ENCODE measurements at regions not wholly inside any gene's neighbourhood (a gene's known extent, or its start where the extent isn't known, plus 50 kb on each side); places are given as distances from the start of the nearest gene placed in this dataset.
A peak's percentile ranks its signal among the peaks of the same experiment; 100 is the strongest.

- TF ChIP-seq CTCF (IDR thresholded peaks at IDR 0.05; ENCODE audit: insufficient read depth, low read depth, low read length, missing control alignments): no peak
- no peak overlapping the region for H3K4me3 ChIP-seq (ENCODE audit: low read length)
Measured at GRCh38 chr3:157948605-157949383, 157.4 kb downstream of the SHOX2 start.

GRCh38 chr3:157939166-157939565 lies 167.1 kb downstream of the SHOX2 start:
- no peak for DNase-seq (ENCODE audit: low read depth)
- no peak overlapping the region for H3K4me3 ChIP-seq (ENCODE audit: low read length)
- no peak for TF ChIP-seq CTCF (IDR thresholded peaks at IDR 0.05; ENCODE audit: insufficient read depth, low read depth, low read length, missing control alignments)

More at GRCh38 chr3:157948605-157949383, 157.4 kb downstream of the SHOX2 start:
- no peak for DNase-seq (ENCODE audit: low read depth)

GRCh38 chr3:157938154-157938779 lies 168.0 kb downstream of the SHOX2 start:
- TF ChIP-seq CTCF (IDR thresholded peaks at IDR 0.05; ENCODE audit: insufficient read depth, low read depth, low read length, missing control alignments): no peak
- H3K4me3 ChIP-seq (ENCODE audit: low read length): no peak overlapping the region
- DNase-seq (ENCODE audit: low read depth): peak; percentile 67

- no peak for TF ChIP-seq CTCF (IDR thresholded peaks at IDR 0.05; ENCODE audit: insufficient read depth, low read depth, low read length, missing control alignments)
- no peak overlapping the region for H3K4me3 ChIP-seq (ENCODE audit: low read length)
- no peak for DNase-seq (ENCODE audit: low read depth)
Measured at GRCh38 chr3:157931517-157931916, 174.7 kb downstream of the SHOX2 start.

- no peak for DNase-seq (ENCODE audit: low read depth)
- no peak for TF ChIP-seq CTCF (IDR thresholded peaks at IDR 0.05; ENCODE audit: insufficient read depth, low read depth, low read length, missing control alignments)
Measured at GRCh38 chr3:157930000-157930780, 176.0 kb downstream of the SHOX2 start.

GRCh38 chr3:157926822-157927221 lies 179.4 kb downstream of the SHOX2 start:
- DNase-seq (ENCODE audit: low read depth): no peak
- H3K4me3 ChIP-seq (ENCODE audit: low read length): no peak overlapping the region
- TF ChIP-seq CTCF (IDR thresholded peaks at IDR 0.05; ENCODE audit: insufficient read depth, low read depth, low read length, missing control alignments): no peak

More at GRCh38 chr3:157930000-157930780, 176.0 kb downstream of the SHOX2 start:
- no peak overlapping the region for H3K4me3 ChIP-seq (ENCODE audit: low read length)

All from epithelial cell of esophagus (primary cell).